ENCODE measurements at regions not wholly inside any gene's neighbourhood (a gene's known extent, or its start where the extent isn't known, plus 50 kb on each side); places are given as distances from the start of the nearest gene placed in this dataset.

GRCh38 chr13:61255040-61255796, 160.4 kb downstream of the PCDH20 start:
- DNase-seq (ENCODE audit: low read depth, low spot score) (no peak), FAIRE-seq (no peak)

GRCh38 chr13:61253105-61253877, 162.4 kb downstream of the PCDH20 start:
- no peak overlapping the region for H3K9ac ChIP-seq (ENCODE audit: control insufficient read depth, extremely low read depth, insufficient read depth, low read length)

More at GRCh38 chr13:61255040-61255796, 160.4 kb downstream of the PCDH20 start:
- Histone ChIP-seq H3K27ac (ENCODE audit: control insufficient read depth, insufficient read depth, low read length) (no peak overlapping the region), H3K4me3 (ENCODE audit: control insufficient read depth in 2 of 3, extremely low read depth in 1 of 3, insufficient read depth in 2 of 3, low read depth in 1 of 3, low read length in 3 of 3) (no peak overlapping the region), H3K79me2 (ENCODE audit: control insufficient read depth, insufficient read depth, low read length) (no peaks in the 10 kb centered on the region), H3K27me3 (ENCODE audit: control insufficient read depth, extremely low read depth, insufficient read depth, low read length) (no peaks in the 10 kb centered on the region), H2AFZ (ENCODE audit: control insufficient read depth, low read length) (no peak overlapping the region), H3K9me3 (ENCODE audit: control insufficient read depth, low read depth, low read length) (no peaks in the 10 kb centered on the region), H4K20me1 (ENCODE audit: control insufficient read depth, extremely low read depth, insufficient read depth, low read length) (no peaks in the 10 kb centered on the region), H3K36me3 (ENCODE audit: control insufficient read depth in 2 of 2, extremely low read depth in 1 of 2, insufficient read depth in 2 of 2, low read length in 2 of 2) (no peaks in the 10 kb centered on the region), H3K9me1 (ENCODE audit: control insufficient read depth, extremely low read depth, insufficient read depth, low read length) (no peaks in the 10 kb centered on the region), H3K4me2 (ENCODE audit: control insufficient read depth, extremely low read depth, insufficient read depth, low read depth, low read length) (no peak overlapping the region), H3K9ac (ENCODE audit: control insufficient read depth, extremely low read depth, insufficient read depth, low read length) (no peak overlapping the region), H3K4me1 (ENCODE audit: control insufficient read depth, extremely low read depth, insufficient read depth, low read length) (no peaks in the 10 kb centered on the region)
- TF ChIP-seq CTCF (optimal IDR thresholded peaks at IDR 0.05 in 1 of 3, IDR thresholded peaks at IDR 0.05 in 1 of 3, conservative IDR thresholded peaks at IDR 0.05 in 1 of 3; ENCODE audit: extremely low read depth in 1 of 3, insufficient read depth in 2 of 3, low read length in 3 of 3) (peak in 1 of 3 experiments; percentile 13), EZH2 (IDR thresholded peaks at IDR 0.05; ENCODE audit: low read length) (no peak)
- dilution Hi-C loops (cut with MboI; ENCODE audit: extremely low pct_ligation_motif_present, low sequenced_read_pairs) = no loop called here

More at GRCh38 chr13:61253105-61253877, 162.4 kb downstream of the PCDH20 start:
- Histone ChIP-seq H3K79me2 (ENCODE audit: control insufficient read depth, insufficient read depth, low read length) (no peaks in the 10 kb centered on the region), H2AFZ (ENCODE audit: control insufficient read depth, low read length) (no peak overlapping the region), H3K9me3 (ENCODE audit: control insufficient read depth, low read depth, low read length) (no peaks in the 10 kb centered on the region), H3K9me1 (ENCODE audit: control insufficient read depth, extremely low read depth, insufficient read depth, low read length) (no peaks in the 10 kb centered on the region), H3K4me2 (ENCODE audit: control insufficient read depth, extremely low read depth, insufficient read depth, low read depth, low read length) (no peak overlapping the region), H4K20me1 (ENCODE audit: control insufficient read depth, extremely low read depth, insufficient read depth, low read length) (no peaks in the 10 kb centered on the region), H3K4me3 (ENCODE audit: control insufficient read depth in 2 of 3, extremely low read depth in 1 of 3, insufficient read depth in 2 of 3, low read depth in 1 of 3, low read length in 3 of 3) (no peak overlapping the region), H3K27ac (ENCODE audit: control insufficient read depth, insufficient read depth, low read length) (no peak overlapping the region), H3K27me3 (ENCODE audit: control insufficient read depth, extremely low read depth, insufficient read depth, low read length) (no peaks in the 10 kb centered on the region), H3K36me3 (ENCODE audit: control insufficient read depth in 2 of 2, extremely low read depth in 1 of 2, insufficient read depth in 2 of 2, low read length in 2 of 2) (no peaks in the 10 kb centered on the region), H3K4me1 (ENCODE audit: control insufficient read depth, extremely low read depth, insufficient read depth, low read length) (no peaks in the 10 kb centered on the region)
- FAIRE-seq = no peak
- TF ChIP-seq CTCF (optimal IDR thresholded peaks at IDR 0.05 in 1 of 3, IDR thresholded peaks at IDR 0.05 in 1 of 3, conservative IDR thresholded peaks at IDR 0.05 in 1 of 3; ENCODE audit: extremely low read depth in 1 of 3, insufficient read depth in 2 of 3, low read length in 3 of 3) = no peak
- no peak for TF ChIP-seq EZH2 (IDR thresholded peaks at IDR 0.05; ENCODE audit: low read length)
- DNase-seq (ENCODE audit: low read depth, low spot score) = no peak
- dilution Hi-C loops (cut with MboI; ENCODE audit: extremely low pct_ligation_motif_present, low sequenced_read_pairs) = no loop called here
